K562 (cell line): ENCODE measurements at regions not wholly inside any gene's neighbourhood (a gene's known extent, or its start where the extent isn't known, plus 50 kb on each side); places are given as distances from the start of the nearest gene placed in this dataset.

ENCODE experiments used
- ATAC-seq: fragments of 200-7000 bp; cut with Tn5 transposase; 3 replicates; pipeline ENCODE4 v1.9.1; 2020; ENCODE audit warnings: moderate library complexity
- BruUV-seq: library from RNA; stranded (reverse); fragments of 400-500 nt; replicated peaks from 2 replicates; lab custom pipeline; 2021; lab: Mats Ljungman, UMichigan
- CTCF ChIA-PET: fragments of 300-600 bp; formaldehyde crosslinking; extraction: SDS; loops from one replicate; lab custom pipeline; 2021; ENCODE audit warnings: low intra/inter-chr PET ratio; lab: Yijun Ruan, JAX
- POLR2A ChIA-PET: fragments of 300-600, 350-650 bp; sonication (Branson Sonifier 250); formaldehyde crosslinking; extraction: SDS; loops from one replicate; lab custom pipeline; 2021; ENCODE audit warnings: antibody characterized with exemption, inconsistent platforms; lab: Yijun Ruan, JAX
- DNase-seq, 4 experiments: peaks; one replicate each; pipeline versions ENCODE4 v3.0.0 to v3.0.0-alpha.2; 2011 to 2018; ENCODE audit warnings: low spot score in 3 of 4, mixed read lengths in 3 of 4; ENCODE audit errors: extremely low read depth in 1 of 4
- FAIRE-seq: peaks from 2 replicates; lab custom pipeline; 2011; peaks lifted over from hg19 to GRCh38; lab: Jason Lieb, UNC
- H2AFZ ChIP-seq: 2 replicates; pipeline ENCODE4 v1.6.0; 2011; ENCODE audit warnings: low read depth, low read length, control low read depth, inconsistent platforms
- H3K27ac ChIP-seq: fragments of 200-600 bp; 3 replicates; pipeline ENCODE4 v1.8.0; 2011; ENCODE audit warnings: low read depth, mild to moderate bottlenecking, control low read depth, inconsistent platforms, low read length, moderate library complexity, mixed read lengths; ENCODE audit errors: extremely low read depth
- H3K27me3 ChIP-seq, 2 experiments: fragments of 300-600 bp in 1 of 2; 2 replicates in 1 of 2; 3 replicates in 1 of 2; pipeline versions ENCODE4 v1.6.0 to v1.8.0; 2011; ENCODE audit warnings: inconsistent platforms in 2 of 2, low read length in 2 of 2, mild to moderate bottlenecking in 1 of 2, mixed read lengths in 1 of 2, moderate library complexity in 1 of 2; ENCODE audit not compliant: control insufficient read depth in 2 of 2, insufficient read depth in 2 of 2
- H3K36me3 ChIP-seq: fragments of 300-600 bp; 3 replicates; pipeline ENCODE4 v1.8.0; 2011; ENCODE audit warnings: mild to moderate bottlenecking, low read length, inconsistent platforms; ENCODE audit not compliant: control insufficient read depth, insufficient read depth
- H3K4me1 ChIP-seq, 2 experiments: fragments of 200-600 bp in 1 of 2; replicated peaks in 1 of 2; 2 replicates in 1 of 2; 3 replicates in 1 of 2; pipeline versions ENCODE4 v1.5.1 to v1.8.0; 2011; ENCODE audit warnings: inconsistent platforms in 2 of 2, low read length in 2 of 2, mild to moderate bottlenecking in 1 of 2, mixed read lengths in 1 of 2, moderate library complexity in 1 of 2; ENCODE audit not compliant: control insufficient read depth in 2 of 2, insufficient read depth in 2 of 2
- H3K4me2 ChIP-seq: 2 replicates; pipeline ENCODE4 v1.6.1; 2011; ENCODE audit warnings: low read length, control low read depth, inconsistent platforms, mixed read lengths; ENCODE audit not compliant: insufficient read depth
- H3K4me3 ChIP-seq: fragments of 200-600 bp; sonication (generic), shearing (Covaris generic); 2 replicates; pipeline ENCODE4 v1.5.1; 2016; ENCODE audit warnings: control low read depth, inconsistent platforms
- H3K79me2 ChIP-seq: fragments of 200-600 bp; 3 replicates; pipeline ENCODE4 v1.8.0; 2011; ENCODE audit warnings: low read length, inconsistent platforms; ENCODE audit not compliant: control insufficient read depth, insufficient read depth
- H3K9ac ChIP-seq, 2 experiments: 2 replicates each; pipeline versions ENCODE4 v1.6.0 to v1.6.1; 2011; ENCODE audit warnings: low read depth in 2 of 2, low read length in 2 of 2, control low read depth in 1 of 2, inconsistent platforms in 1 of 2, mild to moderate bottlenecking in 1 of 2, mixed read lengths in 1 of 2; ENCODE audit not compliant: insufficient read depth in 1 of 2
- H3K9me1 ChIP-seq: one replicate; pipeline ENCODE4 v1.6.0; 2011; ENCODE audit warnings: inconsistent platforms, mild to moderate bottlenecking, low read length, moderate library complexity; ENCODE audit not compliant: control insufficient read depth, insufficient read depth
- H3K9me3 ChIP-seq: replicated peaks from 2 replicates; pipeline ENCODE4 v1.5.1; 2011; ENCODE audit warnings: low read depth, low read length, inconsistent platforms; ENCODE audit not compliant: control insufficient read depth, insufficient read depth
- H4K20me1 ChIP-seq: replicated peaks from 2 replicates; pipeline ENCODE4 v1.6.1; 2011; ENCODE audit warnings: low read length, inconsistent platforms, mixed read lengths; ENCODE audit not compliant: control insufficient read depth, insufficient read depth
- ARID4B ChIP-seq: sonication (generic); formaldehyde crosslinking; IDR thresholded peaks from 2 replicates; pipeline ENCODE4 v1.8.0; 2022; ENCODE audit warnings: mild to moderate bottlenecking, missing genetic modification reagents
- CBX5 ChIP-seq: IDR thresholded peaks from 2 replicates; pipeline ENCODE4 v1.6.1; 2014; ENCODE audit warnings: low read depth, borderline replicate concordance
- CEBPB ChIP-seq: fragments of 450-650 bp; IDR thresholded peaks from 2 replicates; pipeline ENCODE4 v1.6.1; 2016; ENCODE audit warnings: missing genetic modification characterization, missing compliant biosample characterization
- E2F3 ChIP-seq: fragments of 250-450 bp; sonication (Bioruptor Pico); IDR thresholded peaks from 2 replicates; pipeline ENCODE4 v1.4.0; 2020; ENCODE audit warnings: mild to moderate bottlenecking
- EGR1 ChIP-seq: fragments of 450-650 bp; conservative IDR thresholded peaks from 2 replicates; pipeline ENCODE4 v1.6.1; 2017; ENCODE audit warnings: mild to moderate bottlenecking
- FOXK2 ChIP-seq, 2 experiments: fragments of 450-650 bp; IDR thresholded peaks in 1 of 2; conservative IDR thresholded peaks in 1 of 2; 2 replicates each; pipeline ENCODE4 v1.6.1; 2016; ENCODE audit warnings: low read depth in 2 of 2, mild to moderate bottlenecking in 1 of 2
- HCFC1 ChIP-seq: IDR thresholded peaks from 2 replicates; pipeline ENCODE4 v1.6.1; 2012; ENCODE audit warnings: low read depth, low read length, improper control_type of control experiment
- HNRNPL ChIP-seq: fragments of 200-400 bp; formaldehyde crosslinking; IDR thresholded peaks from 2 replicates; pipeline ENCODE4 v1.6.1; 2017; ENCODE audit warnings: low read depth, mild to moderate bottlenecking, low read length
- MTF1 ChIP-seq: fragments of 250-450 bp; sonication (Bioruptor Pico); IDR thresholded peaks from 2 replicates; pipeline ENCODE4 v1.9.0; 2021; ENCODE audit warnings: moderate library complexity, mild to moderate bottlenecking, inconsistent platforms, borderline replicate concordance
- PKNOX1 ChIP-seq: fragments of 450-650 bp; IDR thresholded peaks from 2 replicates; pipeline ENCODE4 v1.6.1; 2016
- PRMT5 ChIP-seq: sonication (generic); formaldehyde crosslinking; IDR thresholded peaks from 2 replicates; pipeline ENCODE4 v1.5.0; 2020; ENCODE audit warnings: missing genetic modification reagents
- SNAPC5 ChIP-seq: fragments of 250-450 bp; sonication (Bioruptor Pico); IDR thresholded peaks from 2 replicates; pipeline ENCODE4 v1.8.0; 2021; ENCODE audit warnings: moderate library complexity, mild to moderate bottlenecking, inconsistent platforms
- TAL1 ChIP-seq: fragments of 450-650 bp; IDR thresholded peaks from 2 replicates; pipeline ENCODE4 v1.6.1; 2016; ENCODE audit warnings: mild to moderate bottlenecking
- TARDBP ChIP-seq: fragments of 450-650 bp; IDR thresholded peaks from 2 replicates; pipeline ENCODE4 v1.6.1; 2016
- XRCC3 ChIP-seq: fragments of 450-650 bp; IDR thresholded peaks from 2 replicates; pipeline ENCODE4 v1.6.1; 2017; ENCODE audit warnings: mild to moderate bottlenecking, moderate library complexity
- ZBTB43 ChIP-seq: sonication (generic); formaldehyde crosslinking; IDR thresholded peaks from 2 replicates; pipeline ENCODE4 v1.8.0; 2023; ENCODE audit warnings: mild to moderate bottlenecking, missing genetic modification reagents
- ZFP36 ChIP-seq: fragments of 150-350 bp; IDR thresholded peaks from 2 replicates; pipeline ENCODE4 v1.6.1; 2018; ENCODE audit warnings: low read length, low read depth; ENCODE audit not compliant: partially characterized antibody
- ZNF584 ChIP-seq: fragments of 200-800 bp; sonication (Bioruptor generic); IDR thresholded peaks from 2 replicates; pipeline ENCODE4 v1.6.1; 2016; ENCODE audit warnings: low read depth, mild to moderate bottlenecking, missing genetic modification characterization, missing compliant biosample characterization
- WGBS: fragments of 100-300 bp; shearing (Covaris generic); methylation state at CpG from one replicate; pipeline ENCODE4 v1.1.6; 2016; ENCODE audit warnings: low coverage, mixed read lengths; ENCODE audit not compliant: insufficient coverage; ENCODE audit errors: missing lambda C conversion rate; 5-methylcytosine and 5-hydroxymethylcytosine counted together
- in situ Hi-C: fragments of 300-500 bp; cut with MboI; formaldehyde crosslinking; loops from 4 replicates; pipeline ENCODE4 v1.15.0; 2018; ENCODE audit warnings: inconsistent platforms, mixed read lengths
- intact Hi-C: fragments of 100-400 bp; cut with micrococcal nuclease; formaldehyde crosslinking; loops from 2 replicates; pipeline ENCODE4 v1.14.2; 2022

GRCh38 chr13:110991991-110992508 is 77.2 kb upstream of the ANKRD10 start:
- no peak overlapping the region for H3K9ac ChIP-seq
- ChIA-PET CTCF (no interaction called here), POLR2A (no interaction called here)
- H3K27ac ChIP-seq: no peak overlapping the region
- no peaks in the 10 kb centered on the region for H3K9me3 ChIP-seq
- H4K20me1 ChIP-seq: no peaks in the 10 kb centered on the region
- H3K4me1 ChIP-seq: peaks cover 0 to 5% of the 10 kb centered on the region in 2 experiments; a peak in 1 of 5 replicates
- in situ Hi-C loops (no loop called here), intact Hi-C loops (no loop called here)
- no peak for FAIRE-seq
- no peak overlapping the region for H3K4me3 ChIP-seq
- TF ChIP-seq TARDBP (no peak), PKNOX1 (no peak), HCFC1 (no peak), ZFP36 (no peak), XRCC3 (no peak), ZNF584 (CRISPR knock-in tag) (no peak), CEBPB (tag) (no peak), MTF1 (no peak), CBX5 (no peak), E2F3 (no peak), EGR1 (no peak), ZBTB43 (CRISPR knock-in tag) (no peak), SNAPC5 (CRISPR knock-in tag) (no peak), ARID4B (no peak), TAL1 (no peak), PRMT5 (CRISPR knock-in tag) (no peak), FOXK2 (conservative IDR thresholded peaks at IDR 0.05 in 1 of 2, IDR thresholded peaks at IDR 0.05 in 1 of 2; ENCODE audit: low read depth in 2 of 2) (no peak), HNRNPL (no peak)
- H3K79me2 ChIP-seq: no peaks in the 10 kb centered on the region
- H3K9me1 ChIP-seq: no peaks in the 10 kb centered on the region
- no TSS peak for BruUV-seq
- ATAC-seq: no peak
- H3K4me2 ChIP-seq: no peak overlapping the region
- 86% methylated on average over 9 of the region's 21 CpGs for WGBS
- no peaks in the 10 kb centered on the region for H3K27me3 ChIP-seq
- no peaks in the 10 kb centered on the region; the same call in 2 of the 3 replicates for H3K36me3 ChIP-seq
- DNase-seq: no peak
- H2AFZ ChIP-seq: no peak overlapping the region
